Small intestine (tissue), 7 donors: ENCODE measurements at regions not wholly inside any gene's neighbourhood (a gene's known extent, or its start where the extent isn't known, plus 50 kb on each side); places are given as distances from the start of the nearest gene placed in this dataset.

Experiments
- DNase-seq, 2 donors: peaks; one replicate each; pipeline versions ENCODE4 v3.0.0 to v3.0.0-alpha.2; 2013
- FAIRE-seq: peaks from 2 replicates; lab custom pipeline; 2012; peaks lifted over from hg19 to GRCh38; lab: Jason Lieb, UNC
- H3K27ac ChIP-seq, 3 donors: one replicate each; pipeline ENCODE4 v1.5.1; 2013; ENCODE audit warnings: low read length in 2 of 3, mild to moderate bottlenecking in 2 of 3, control low read depth in 1 of 3, inconsistent platforms in 1 of 3, low read depth in 1 of 3, moderate library complexity in 1 of 3
- H3K27me3 ChIP-seq, 3 donors: one replicate each; pipeline ENCODE4 v1.6.1; 2013; ENCODE audit warnings: low read length in 3 of 3, inconsistent platforms in 1 of 3; ENCODE audit not compliant: control insufficient read depth in 3 of 3, insufficient read depth in 3 of 3
- H3K36me3 ChIP-seq, 3 donors: one replicate each; pipeline ENCODE4 v1.6.1; 2013; ENCODE audit warnings: low read length in 3 of 3, inconsistent platforms in 1 of 3, low read depth in 1 of 3, mild to moderate bottlenecking in 1 of 3, moderate library complexity in 1 of 3; ENCODE audit not compliant: control insufficient read depth in 3 of 3, insufficient read depth in 2 of 3
- H3K4me1 ChIP-seq, 3 donors: one replicate each; pipeline ENCODE4 v1.6.1; 2013; ENCODE audit warnings: low read length in 2 of 3, inconsistent platforms in 1 of 3, low read depth in 1 of 3, mild to moderate bottlenecking in 1 of 3, moderate library complexity in 1 of 3; ENCODE audit not compliant: control insufficient read depth in 3 of 3, insufficient read depth in 2 of 3
- H3K4me3 ChIP-seq, 3 donors: one replicate each; pipeline ENCODE4 v1.5.1; 2013; ENCODE audit warnings: low read length in 3 of 3, control low read depth in 1 of 3, inconsistent platforms in 1 of 3, low read depth in 1 of 3, mild to moderate bottlenecking in 1 of 3, moderate library complexity in 1 of 3
- H3K9me3 ChIP-seq, 2 donors: one replicate each; pipeline ENCODE4 v1.6.1; 2013; ENCODE audit warnings: low read depth in 1 of 2, low read length in 1 of 2; ENCODE audit not compliant: control insufficient read depth in 2 of 2, insufficient read depth in 1 of 2
- WGBS, 3 donors: extraction: QIAGEN DNeasy Blood & Tissue Kit; methylation state at CpG; one replicate each; pipeline ENCODE4 v1.1.7; 2013; 5-methylcytosine and 5-hydroxymethylcytosine counted together
- donor health status: healthy with polysubstance abuse.
- donor health status: control.
- donor health status: control.
- donor health status: Bipolar disorder and iron deficiency.
- donor health status: healthy.

DNA sequence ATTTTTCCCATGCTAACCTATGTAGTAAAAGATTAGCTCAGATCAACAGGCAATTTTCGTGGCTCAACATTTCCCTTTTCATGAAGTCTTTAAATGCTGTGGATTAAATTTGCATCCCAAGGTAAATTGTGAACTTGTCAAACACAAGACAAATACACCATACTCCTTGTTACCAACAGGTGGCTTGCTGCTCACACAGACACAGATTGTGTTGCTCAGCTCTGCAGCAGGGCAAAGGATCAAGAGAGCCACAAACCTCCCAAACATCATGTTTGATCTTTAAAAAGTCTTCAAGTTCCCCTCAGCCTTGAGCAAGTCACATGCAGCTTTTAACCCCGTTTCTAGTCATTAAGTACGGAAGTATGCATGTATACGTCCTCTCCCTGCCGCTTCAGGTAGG lies 119.6 kb upstream of the CNTNAP4 start:
- DNase-seq (no peak), FAIRE-seq (no peak)
- H3K4me1 ChIP-seq, result no peaks in the 10 kb centered on the region
- no peaks in the 10 kb centered on the region for H3K9me3 ChIP-seq
- no peaks in the 10 kb centered on the region for H3K27me3 ChIP-seq
- no peak overlapping the region for H3K27ac ChIP-seq
- no peak overlapping the region for H3K4me3 ChIP-seq
- WGBS, 3 donors, result 59 to 74% (median 69%) methylated on average over 5 of the region's 5 CpGs
- no peaks in the 10 kb centered on the region for H3K36me3 ChIP-seq

DNA sequence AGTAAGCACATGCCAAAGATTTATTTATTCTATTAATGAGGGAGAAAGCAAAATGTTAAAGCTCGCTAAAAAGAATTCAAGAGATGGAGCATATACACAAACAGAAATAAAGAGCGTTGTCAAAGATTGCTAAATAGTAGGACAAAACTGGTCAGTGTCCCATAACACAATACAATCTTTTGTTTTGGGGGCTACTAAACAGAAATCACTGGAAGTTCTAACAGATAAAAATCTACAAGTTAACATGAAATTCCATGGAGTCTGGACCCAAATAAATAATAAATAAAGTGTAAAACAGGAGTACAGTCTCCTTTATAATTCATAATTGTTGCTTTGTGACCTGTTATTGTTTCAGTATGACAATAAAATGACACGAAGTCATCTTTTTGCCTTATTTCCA lies 115.2 kb upstream of the CNTNAP4 start:
- DNase-seq, result no peak
- 59 to 70% (median 69%) methylated on average over 3 of the region's 3 CpGs for WGBS, 3 donors
- FAIRE-seq, result no peak
- H3K9me3 ChIP-seq, result no peaks in the 10 kb centered on the region
- H3K4me1 ChIP-seq, result no peaks in the 10 kb centered on the region
- H3K4me3 ChIP-seq, result no peak overlapping the region
- H3K27me3 ChIP-seq, result no peaks in the 10 kb centered on the region
- H3K27ac ChIP-seq, result no peak overlapping the region
- no peaks in the 10 kb centered on the region for H3K36me3 ChIP-seq

DNA sequence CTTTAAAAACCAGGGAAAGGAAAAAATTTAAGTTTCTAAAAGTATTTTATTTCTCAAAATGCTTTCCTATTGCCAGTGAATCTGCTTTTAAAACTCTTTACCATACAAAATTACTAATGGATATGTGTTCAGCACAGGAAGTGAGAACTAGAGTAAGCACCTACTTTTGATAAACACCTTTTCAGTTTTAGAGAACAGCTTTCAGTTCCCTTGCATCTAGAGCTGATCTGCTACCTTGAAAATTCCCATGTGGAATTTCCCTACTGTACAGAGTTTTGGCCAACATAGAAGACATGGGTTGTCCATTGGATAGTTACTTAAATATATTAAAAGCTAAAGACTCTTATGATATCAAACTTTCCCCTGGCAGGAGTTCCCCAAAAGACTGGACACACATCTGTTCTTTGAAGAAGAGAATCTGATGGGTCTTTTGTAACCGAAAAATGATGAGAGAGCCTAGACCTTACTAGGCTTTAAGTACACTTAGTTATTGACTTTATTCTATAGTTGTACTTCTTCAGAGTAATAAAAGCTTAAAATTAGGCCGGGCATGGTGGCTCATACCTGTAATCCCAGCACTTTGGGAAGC lies 112.1 kb upstream of the CNTNAP4 start:
- Histone ChIP-seq H3K27me3 (no peaks in the 10 kb centered on the region), H3K4me3 (no peak overlapping the region), H3K4me1 (no peaks in the 10 kb centered on the region), H3K36me3 (no peaks in the 10 kb centered on the region), H3K27ac (no peak overlapping the region), H3K9me3 (no peaks in the 10 kb centered on the region)
- DNase-seq (no peak), FAIRE-seq (no peak)
- WGBS, 3 donors, result 82 to 91% (median 85%) methylated on average over 2 of the region's 2 CpGs

DNA sequence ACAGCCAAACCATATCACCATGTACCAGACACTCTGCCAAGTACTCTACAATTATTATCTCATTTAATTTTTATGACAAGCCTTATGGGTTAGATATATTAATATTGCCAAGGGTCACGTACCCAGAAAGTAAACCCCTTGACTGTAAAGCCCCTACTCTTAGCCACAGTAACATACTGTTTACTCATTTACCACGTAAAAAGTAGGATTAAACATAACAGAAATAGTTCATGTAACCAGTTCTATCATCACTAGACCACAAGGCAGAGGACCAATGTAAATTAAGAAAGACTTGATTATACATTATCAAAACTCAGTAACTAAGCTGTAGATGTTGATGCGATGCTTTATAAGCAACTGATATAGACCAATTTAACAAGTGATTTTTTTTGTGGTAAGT lies 101.5 kb upstream of the CNTNAP4 start:
- H3K36me3 ChIP-seq, result no peaks in the 10 kb centered on the region
- FAIRE-seq (no peak), DNase-seq (no peak)
- no peak overlapping the region for H3K27ac ChIP-seq
- no peaks in the 10 kb centered on the region for H3K9me3 ChIP-seq
- no peak overlapping the region for H3K4me3 ChIP-seq
- no peaks in the 10 kb centered on the region for H3K4me1 ChIP-seq
- 57 to 67% (median 57%) methylated on average over 3 of the region's 3 CpGs for WGBS, 3 donors
- no peaks in the 10 kb centered on the region for H3K27me3 ChIP-seq

DNA sequence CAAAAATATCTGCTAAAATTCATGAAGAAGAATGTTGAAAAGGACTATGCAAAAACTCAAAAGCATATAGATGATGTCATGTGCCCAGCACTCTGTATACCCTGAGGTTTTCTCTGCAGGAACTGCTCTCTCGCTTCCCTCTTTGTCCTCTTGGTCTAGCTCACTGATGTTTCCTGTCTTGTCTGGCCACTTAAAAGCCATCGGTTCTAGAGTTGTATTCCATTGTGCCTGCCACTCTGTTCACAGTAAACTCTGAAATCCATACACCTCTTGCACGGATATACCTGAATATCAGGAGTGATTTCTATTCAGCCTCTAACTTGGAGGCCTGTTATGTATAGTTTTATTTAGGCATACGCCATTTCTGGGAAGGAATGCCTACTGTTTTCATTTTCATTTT lies 101.0 kb upstream of the CNTNAP4 start:
- no peak for FAIRE-seq
- DNase-seq, result no peak
- Histone ChIP-seq H3K27me3 (no peaks in the 10 kb centered on the region), H3K36me3 (no peaks in the 10 kb centered on the region), H3K4me3 (no peak overlapping the region), H3K9me3 (no peaks in the 10 kb centered on the region), H3K4me1 (no peaks in the 10 kb centered on the region), H3K27ac (no peak overlapping the region)
- WGBS, 3 donors, result 64 to 68% (median 65%) methylated on average over 4 of the region's 4 CpGs

DNA sequence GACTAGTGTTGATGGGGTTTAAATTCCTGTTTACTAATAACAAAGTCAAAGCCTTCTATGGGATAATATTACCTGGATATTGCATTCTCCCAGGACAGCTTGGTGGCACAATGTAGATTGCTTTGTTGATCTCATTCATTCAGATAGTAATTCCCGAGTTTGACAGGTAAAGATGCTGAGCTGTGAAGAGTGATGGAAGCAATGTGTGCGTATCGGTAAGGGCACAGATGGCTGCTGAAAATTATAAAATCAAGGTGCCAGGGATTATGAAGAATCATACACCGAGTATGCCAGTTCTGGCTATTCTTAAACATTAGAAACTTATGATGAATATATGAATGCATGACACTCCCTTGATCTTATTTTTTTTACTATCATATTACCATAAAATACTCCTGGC lies 100.6 kb upstream of the CNTNAP4 start:
- no peaks in the 10 kb centered on the region for H3K4me1 ChIP-seq
- H3K9me3 ChIP-seq, result no peaks in the 10 kb centered on the region
- H3K27me3 ChIP-seq, result no peaks in the 10 kb centered on the region
- DNase-seq (no peak), FAIRE-seq (no peak)
- no peak overlapping the region for H3K27ac ChIP-seq
- no peaks in the 10 kb centered on the region for H3K36me3 ChIP-seq
- WGBS, 3 donors, result 74 to 89% (median 80%) methylated on average over 4 of the region's 4 CpGs
- H3K4me3 ChIP-seq, result no peak overlapping the region

DNA sequence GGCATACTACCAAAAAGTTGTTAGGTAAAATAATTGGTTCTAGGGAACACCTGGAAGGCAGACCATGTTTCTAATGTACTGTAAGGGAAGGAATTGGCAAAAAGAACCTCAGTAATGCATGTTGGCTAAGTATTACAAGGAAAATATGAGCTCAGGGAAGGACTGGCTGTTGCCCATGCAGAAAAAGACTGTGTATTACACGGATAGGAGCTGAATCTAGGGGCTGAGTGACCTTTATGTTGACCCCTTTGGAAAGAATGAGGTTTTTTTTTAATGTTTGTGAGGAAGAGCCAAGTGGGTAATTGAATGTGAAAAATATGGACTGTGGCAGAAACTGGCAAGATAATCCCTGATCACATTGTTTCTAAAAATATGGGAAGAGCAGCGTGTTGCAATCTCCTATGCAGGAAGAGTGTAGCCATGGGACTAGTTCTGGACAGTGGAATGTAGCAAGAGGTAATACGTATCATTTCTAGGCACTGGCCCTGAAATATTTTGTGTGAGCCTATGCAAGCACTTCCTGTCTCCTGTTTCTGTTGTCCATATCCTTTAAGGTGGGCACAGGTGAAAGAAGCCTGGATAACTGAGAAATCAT lies 95.1 kb upstream of the CNTNAP4 start:
- no peak overlapping the region for H3K4me3 ChIP-seq
- H3K36me3 ChIP-seq, result no peaks in the 10 kb centered on the region
- H3K27ac ChIP-seq, result no peak overlapping the region
- peaks cover 0 to 2% (median 0%) of the 10 kb centered on the region in 3 donors for H3K27me3 ChIP-seq
- FAIRE-seq, result no peak
- WGBS, 3 donors, result 52 to 61% (median 52%) methylated on average over 3 of the region's 3 CpGs
- H3K9me3 ChIP-seq, result peaks cover 0 to 5% of the 10 kb centered on the region in 2 donors
- no peak for DNase-seq
- H3K4me1 ChIP-seq, result no peaks in the 10 kb centered on the region

DNA sequence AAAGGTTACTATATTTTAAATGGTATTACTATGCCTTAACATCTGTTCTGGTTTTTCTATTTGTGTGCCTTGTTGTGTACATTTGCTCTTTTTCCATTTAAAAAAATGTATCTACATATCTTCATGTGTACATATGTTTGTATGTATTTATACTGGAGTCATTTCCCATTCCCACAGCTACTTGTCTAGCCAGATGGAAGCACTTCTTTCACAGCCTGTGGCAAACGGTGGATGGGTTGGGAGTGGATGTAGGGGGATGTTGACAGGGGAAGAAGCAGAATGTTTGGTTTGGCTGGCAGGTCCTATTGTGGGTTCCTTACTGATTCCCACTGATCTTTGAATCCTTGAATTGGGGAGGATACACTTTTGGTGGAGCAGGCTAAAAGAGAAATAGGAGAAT lies 93.6 kb upstream of the CNTNAP4 start:
- Histone ChIP-seq H3K4me3 (no peak overlapping the region), H3K27me3 (peaks cover 0 to 2% (median 0%) of the 10 kb centered on the region in 3 donors), H3K4me1 (no peaks in the 10 kb centered on the region), H3K9me3 (peaks cover 0 to 5% of the 10 kb centered on the region in 2 donors), H3K27ac (no peak overlapping the region), H3K36me3 (no peaks in the 10 kb centered on the region)
- FAIRE-seq (no peak), DNase-seq (no peak)
- WGBS, 3 donors, result 27 to 43% (median 30%) methylated on average over 1 of the region's 1 CpG

DNA sequence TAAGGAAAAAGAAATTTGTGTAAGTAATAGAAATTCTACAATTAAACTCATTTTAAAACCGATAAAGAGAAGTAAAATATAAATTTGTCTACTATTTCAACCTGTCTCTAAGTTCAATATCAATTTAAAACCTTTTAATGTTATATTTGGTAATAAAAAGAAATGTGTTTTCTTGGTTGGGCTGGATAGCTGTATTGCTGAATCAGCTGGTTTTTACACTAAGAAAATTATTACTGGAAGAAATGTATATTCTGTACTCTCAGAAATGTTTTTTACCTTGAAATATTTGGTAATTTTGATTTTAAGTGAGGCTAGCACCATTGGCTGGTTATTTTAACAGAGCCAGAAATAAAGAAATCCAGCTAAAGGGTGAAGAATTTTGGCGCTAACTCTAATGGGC lies 87.1 kb upstream of the CNTNAP4 start:
- Histone ChIP-seq H3K4me3 (no peak overlapping the region), H3K9me3 (peaks cover 0 to 5% of the 10 kb centered on the region in 2 donors), H3K4me1 (no peaks in the 10 kb centered on the region), H3K27ac (no peak overlapping the region), H3K27me3 (no peaks in the 10 kb centered on the region), H3K36me3 (no peaks in the 10 kb centered on the region)
- 79 to 89% (median 87%) methylated on average over 2 of the region's 2 CpGs for WGBS, 3 donors
- DNase-seq, result no peak
- FAIRE-seq, result no peak
